GM19438 (cell line): ENCODE measurements at regions not wholly inside any gene's neighbourhood (a gene's known extent, or its start where the extent isn't known, plus 50 kb on each side); places are given as distances from the start of the nearest gene placed in this dataset.

Experiments
- ATAC-seq: cut with Tn5 transposase; IDR thresholded peaks from one replicate; pipeline ENCODE4 v1.9.1; 2021; ENCODE audit warnings: low read depth; ENCODE audit not compliant: unreplicated experiment

GRCh38 chr2:241924069-241924908 is 54.8 kb downstream of the RTP5 start:
- no peak for ATAC-seq

DNA sequence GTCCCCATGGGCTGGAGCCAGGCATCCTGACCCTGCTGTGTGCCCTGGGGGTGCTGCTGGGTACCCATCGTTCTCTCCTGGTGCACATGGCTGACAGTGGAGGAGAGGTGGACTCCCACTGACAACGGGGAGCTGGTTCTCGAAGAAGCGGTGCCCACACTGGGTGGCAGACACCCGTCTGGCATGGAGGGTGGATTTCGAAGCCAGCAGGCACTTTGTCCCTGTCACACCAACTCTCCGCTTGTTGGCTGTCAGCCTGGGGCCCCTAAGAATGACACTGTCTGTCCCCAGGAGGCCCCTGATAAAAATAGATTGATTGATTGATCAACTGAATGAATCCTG is 55.4 kb downstream of the RTP5 start:
- ATAC-seq = no peak

- no peak for ATAC-seq
These were observed 55.7 kb downstream of the RTP5 start for GRCh38 chr2:241925277-241925676.

DNA sequence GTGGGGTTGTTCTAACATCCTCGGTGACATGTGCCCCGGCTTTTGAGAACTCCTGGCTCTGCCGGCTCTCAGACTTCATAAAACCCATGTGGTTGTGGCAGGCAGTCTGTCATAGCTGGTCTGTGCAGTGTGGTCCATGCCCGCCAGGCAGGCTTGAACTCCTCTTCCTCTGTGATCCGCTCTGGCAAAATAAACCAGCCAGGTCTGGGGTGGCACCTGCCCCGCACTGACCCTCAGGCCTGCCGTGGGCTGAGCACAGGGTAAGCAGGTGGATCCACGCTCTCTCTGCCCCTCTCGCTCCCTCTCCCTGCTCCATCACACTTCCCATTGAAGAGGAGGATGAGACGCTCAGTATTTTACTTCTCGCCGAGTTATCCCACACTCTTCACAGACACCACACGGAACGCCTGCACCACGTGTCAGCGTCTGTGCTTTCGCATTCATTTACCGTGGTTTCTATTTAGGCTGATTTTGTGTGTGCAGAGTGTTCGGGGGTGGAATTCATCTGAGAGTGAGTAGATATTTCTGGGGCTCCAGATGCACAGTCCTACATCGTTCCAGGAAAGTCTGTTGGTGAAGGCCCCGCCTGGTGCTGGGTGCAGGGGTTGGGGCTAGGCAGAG is 56.4 kb downstream of the RTP5 start:
- no peak for ATAC-seq

DNA sequence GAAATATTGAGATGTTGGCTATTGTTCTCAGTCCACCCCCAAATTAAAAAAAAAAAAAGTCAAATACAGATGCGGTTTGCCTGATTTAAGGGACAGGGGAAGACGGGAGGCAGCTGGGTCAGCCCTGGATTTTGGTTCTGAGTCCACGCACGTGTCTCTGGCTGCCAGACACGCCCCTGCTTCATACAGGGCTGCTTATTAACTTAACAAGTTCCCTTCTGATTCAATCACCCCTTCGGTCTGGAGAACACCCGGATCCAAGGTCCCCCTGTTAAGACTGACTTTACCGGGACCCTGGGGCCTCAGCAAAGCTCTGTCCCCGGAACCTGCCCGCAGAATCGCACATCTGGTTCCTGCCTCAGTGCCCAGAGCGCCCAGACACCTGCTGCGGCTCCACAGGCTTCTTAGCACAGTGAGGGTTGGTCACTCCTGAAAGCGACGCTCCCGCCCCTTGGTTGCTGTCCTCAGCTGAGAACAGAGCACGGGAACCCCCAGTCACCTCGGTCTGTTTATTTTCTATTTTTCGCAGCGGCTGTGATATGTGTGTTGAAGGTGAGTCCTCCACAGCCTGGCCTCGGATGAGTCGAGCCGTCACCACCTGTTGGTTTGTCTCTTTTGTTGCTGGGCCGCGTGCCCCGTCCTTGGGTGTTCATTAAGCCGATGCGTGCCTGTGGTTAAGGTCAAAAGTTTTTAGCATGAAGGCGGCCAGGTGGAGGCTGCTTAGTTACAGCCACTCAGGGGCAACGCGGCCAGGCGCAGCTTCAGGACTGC is 57.2 kb downstream of the RTP5 start:
- no peak for ATAC-seq

DNA sequence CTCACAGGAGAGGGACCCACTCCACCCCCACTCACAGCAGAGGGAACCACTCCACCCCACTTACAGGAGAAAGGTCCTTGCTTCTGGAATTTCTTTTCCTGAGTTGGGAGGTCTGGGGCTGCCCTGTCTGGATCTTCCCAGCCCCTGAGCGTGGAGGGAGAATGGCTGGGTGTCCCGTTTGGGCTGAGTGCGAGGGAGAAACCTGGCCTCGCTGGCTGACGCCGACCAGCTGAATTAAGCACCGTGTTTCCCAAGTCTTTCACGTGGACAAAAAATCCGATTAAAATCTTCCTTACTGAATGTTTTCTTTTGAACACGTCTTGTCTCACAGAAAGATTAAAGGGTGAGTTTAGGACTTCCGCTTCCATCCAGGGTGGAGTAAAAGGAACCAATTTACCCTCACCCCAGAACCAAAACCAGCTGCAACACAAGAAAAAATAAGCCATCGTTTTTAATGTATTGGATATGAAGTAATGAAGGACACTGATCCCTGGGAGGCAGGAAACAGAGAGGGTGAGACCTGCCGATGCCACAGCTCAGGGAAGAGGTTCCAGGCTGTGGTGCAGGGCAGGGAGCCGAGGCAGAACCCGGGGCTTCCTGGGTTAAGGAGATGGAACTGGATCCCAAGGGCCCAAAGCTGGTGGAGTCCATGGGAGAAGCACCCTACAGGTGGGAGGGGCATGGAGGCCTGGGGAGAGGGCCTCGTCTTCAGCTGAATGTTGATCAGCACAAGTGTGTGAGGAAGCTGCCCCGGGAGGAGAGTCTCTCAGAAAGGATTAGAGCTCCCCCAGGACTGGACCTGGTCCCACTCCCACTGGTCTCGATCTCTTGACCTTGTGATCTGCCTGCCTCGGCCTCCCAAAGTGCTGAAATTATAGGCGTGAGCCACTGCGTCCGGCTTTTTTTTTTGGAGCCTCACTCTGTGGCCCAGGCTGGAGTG is 60.3 kb downstream of the RTP5 start:
- no peak for ATAC-seq

GRCh38 chr2:241931084-241931975 is 61.8 kb downstream of the RTP5 start:
- no peak for ATAC-seq

DNA sequence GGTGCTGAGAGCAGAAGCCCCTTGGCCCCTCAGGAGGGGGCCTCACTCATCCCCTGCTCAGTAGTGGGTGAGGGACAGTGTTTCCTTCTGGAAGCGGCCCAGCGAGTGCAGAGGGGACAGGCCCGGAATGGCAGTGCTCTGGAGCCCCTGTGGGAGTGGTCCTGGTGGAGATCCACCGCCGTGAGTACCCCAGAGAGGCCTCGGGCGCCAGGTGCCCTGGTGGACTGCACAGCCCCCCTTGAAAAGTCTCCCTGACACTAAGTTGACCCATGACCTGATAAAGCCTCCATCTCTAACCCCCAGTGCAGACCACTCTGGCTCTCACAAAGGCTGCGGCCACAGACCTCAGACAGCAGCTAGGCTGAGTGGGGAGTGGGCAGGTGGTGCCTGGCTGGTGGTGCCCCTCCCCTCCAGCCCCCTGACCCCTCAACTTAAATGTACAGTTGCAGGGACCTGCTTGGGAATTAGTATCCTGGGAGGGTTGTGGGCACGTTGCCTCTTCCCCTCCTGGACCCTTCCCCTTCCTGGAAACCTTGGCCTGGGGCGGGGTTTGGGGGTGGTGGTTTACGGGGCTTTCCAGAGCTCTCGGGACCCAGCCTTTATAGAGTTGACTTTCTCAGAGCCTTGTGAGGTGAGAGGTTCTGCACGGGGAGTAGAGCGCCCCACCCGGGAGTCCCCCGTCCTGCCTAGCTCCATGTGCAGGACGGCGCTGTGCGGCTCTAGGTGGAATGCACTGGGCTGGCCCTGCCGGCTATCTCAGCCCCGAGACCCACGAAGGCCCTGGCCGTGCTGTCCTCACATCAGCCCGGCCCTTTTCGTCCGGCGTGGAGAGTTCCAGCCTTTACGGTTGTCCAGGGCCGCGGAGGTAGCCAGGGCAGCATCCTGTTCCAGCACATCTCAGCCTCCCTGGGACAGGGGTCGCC is 62.7 kb downstream of the RTP5 start:
- no peak for ATAC-seq

DNA sequence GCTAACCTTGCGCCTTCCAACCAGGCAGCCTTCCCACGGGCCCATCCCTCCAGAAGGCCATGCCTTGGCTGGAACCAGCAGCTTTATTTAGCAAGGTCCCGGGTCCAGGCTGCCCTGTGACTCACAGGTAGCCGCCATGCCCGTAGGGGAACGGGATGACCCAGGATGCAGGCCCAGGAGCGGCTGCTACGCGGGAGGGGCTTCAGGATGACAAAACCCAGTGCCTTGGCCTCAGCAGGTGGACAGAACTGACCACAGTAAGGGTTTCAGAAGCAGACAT is 63.3 kb downstream of the RTP5 start:
- no peak for ATAC-seq

- no peak for ATAC-seq
These were observed 63.8 kb downstream of the RTP5 start for GRCh38 chr2:241933179-241933911.

- no peak for ATAC-seq
These were observed 65.8 kb downstream of the RTP5 start for GRCh38 chr2:241935314-241935713.

GRCh38 chr2:241935774-241936173 is 66.2 kb downstream of the RTP5 start:
- no peak for ATAC-seq

GRCh38 chr2:241936457-241937133 is 67.1 kb downstream of the RTP5 start:
- no peak for ATAC-seq

DNA sequence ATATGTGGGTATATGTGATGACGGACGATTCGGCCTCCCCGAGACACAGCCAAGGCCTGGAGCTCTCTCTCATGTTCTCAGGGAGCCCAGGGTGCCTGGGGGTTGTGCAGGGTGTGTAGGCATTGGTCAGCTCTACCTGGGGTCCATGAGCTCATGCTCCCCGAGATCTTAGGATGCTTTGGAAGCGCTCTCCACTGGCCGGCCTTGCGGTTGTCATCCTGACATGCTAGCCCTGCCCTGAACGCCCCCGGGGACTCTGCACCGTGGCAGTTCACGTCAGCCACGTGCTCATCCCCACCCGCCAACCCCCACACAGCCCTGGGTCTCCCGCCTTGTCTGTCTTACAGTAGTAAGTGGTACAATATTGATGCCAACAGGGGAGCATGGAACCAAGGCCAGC is 67.8 kb downstream of the RTP5 start:
- no peak for ATAC-seq

GRCh38 chr2:241939541-241939940 is 70.0 kb downstream of the RTP5 start:
- ATAC-seq = no peak

DNA sequence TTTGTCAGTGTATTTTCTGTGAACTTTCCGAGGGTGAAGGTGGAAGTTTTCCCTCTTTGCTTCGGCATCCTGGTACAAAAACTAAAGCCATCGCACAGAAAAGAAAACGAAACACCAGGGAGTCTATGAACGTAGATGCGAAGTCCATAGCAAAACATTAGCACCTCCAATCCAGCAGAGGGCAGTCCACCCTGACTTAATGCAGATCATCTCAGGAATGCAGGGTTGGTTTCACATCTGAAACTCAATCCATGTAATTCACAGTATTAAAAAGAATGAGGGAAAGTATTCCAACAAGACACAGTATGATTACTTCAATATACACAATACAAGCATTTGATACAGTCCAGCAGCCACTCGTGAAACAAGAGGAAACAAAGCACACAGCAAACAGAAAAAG is 70.8 kb downstream of the RTP5 start:
- ATAC-seq = no peak

DNA sequence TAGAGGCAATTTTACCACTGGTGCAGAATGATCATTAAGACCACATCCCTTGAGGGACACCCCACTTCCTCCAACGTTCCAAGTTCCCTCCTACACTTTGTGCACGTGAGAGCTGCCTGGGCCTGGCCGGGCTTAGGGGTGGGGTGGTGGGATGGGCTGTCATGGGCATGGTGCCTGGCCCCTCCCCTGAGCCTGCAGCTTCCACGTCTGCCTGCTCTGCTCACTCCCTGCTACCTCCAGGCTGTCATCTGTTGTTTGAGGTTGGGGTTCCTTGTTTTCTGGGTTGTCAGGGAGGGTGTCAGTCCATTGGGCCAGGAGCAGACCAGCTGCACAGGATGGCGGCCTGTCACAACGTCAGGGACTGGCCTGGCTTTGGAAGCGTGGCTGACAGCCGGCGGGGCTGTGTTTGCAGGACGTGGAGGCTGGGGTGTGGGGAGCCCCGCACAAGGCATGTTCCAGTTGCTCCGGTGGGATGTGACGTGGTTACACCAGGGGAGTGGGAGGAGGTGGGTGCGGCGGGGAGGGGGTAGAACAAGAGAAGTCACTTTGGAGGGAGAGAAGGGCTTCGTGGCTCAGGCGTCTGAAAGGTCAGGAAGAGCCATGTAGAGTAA is 72.3 kb downstream of the RTP5 start:
- ATAC-seq = no peak
